Frontal cortex (tissue), 3 donors: ENCODE measurements at regions not wholly inside any gene's neighbourhood (a gene's known extent, or its start where the extent isn't known, plus 50 kb on each side); places are given as distances from the start of the nearest gene placed in this dataset.

Experiments used
- DNase-seq, 2 donors: peaks; one replicate each; pipeline ENCODE4 v3.0.0; 2012; ENCODE audit warnings: low spot score in 2 of 2
- FAIRE-seq: peaks from 2 replicates; lab custom pipeline; 2012; peaks lifted over from hg19 to GRCh38; lab: Jason Lieb, UNC
- donor health status: control.
- donor health status: control.
- donor health status: control.

- FAIRE-seq = no peak
- DNase-seq = no peak
Measured at GRCh38 chr13:33940898-33941297, 122.9 kb downstream of the RFC3 start.

- DNase-seq (no peak), FAIRE-seq (no peak)
Measured at GRCh38 chr13:33945477-33945876, 127.5 kb downstream of the RFC3 start.

DNA sequence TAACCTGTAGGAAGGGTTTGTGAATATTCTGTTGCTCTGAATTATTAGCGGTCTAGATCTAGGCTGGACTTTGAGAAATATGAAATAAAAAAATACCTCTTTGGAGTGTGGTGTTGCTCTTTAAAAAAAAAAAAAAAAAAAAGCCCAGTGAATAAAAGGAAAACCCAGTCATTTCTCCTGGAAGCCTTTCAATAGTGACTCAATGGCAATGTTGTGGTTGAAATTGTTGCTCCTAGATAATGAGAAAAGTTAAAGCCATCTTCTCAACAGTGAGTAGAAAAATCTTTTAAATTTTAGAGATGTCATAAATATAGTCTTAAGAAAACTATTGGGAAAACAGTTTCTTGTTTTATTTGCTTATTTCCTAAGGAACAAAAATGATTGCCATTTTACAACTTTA is 135.3 kb downstream of the RFC3 start:
- FAIRE-seq (no peak), DNase-seq (no peak)

- FAIRE-seq (no peak), DNase-seq (no peak)
Measured at GRCh38 chr13:33953781-33954180, 135.8 kb downstream of the RFC3 start.

DNA sequence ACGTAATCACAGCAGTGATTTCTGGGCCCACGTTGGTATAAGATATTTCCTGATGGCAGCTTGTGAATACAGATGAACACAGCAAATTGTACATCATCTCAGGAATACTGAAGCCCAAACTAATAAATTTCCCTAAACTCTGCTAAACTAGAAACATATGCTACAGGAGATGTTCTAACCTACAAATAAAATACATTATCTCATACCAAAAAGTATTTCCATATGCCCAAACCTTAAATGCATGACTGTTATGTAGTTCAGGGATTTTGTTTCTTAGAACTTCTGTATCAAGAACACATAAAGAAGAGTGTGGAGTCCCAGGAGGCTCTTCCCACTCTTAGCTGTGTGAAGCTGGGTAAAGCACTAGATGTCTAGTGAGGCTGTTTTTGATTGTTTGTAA is 138.4 kb downstream of the RFC3 start:
- DNase-seq = no peak
- FAIRE-seq = no peak

DNA sequence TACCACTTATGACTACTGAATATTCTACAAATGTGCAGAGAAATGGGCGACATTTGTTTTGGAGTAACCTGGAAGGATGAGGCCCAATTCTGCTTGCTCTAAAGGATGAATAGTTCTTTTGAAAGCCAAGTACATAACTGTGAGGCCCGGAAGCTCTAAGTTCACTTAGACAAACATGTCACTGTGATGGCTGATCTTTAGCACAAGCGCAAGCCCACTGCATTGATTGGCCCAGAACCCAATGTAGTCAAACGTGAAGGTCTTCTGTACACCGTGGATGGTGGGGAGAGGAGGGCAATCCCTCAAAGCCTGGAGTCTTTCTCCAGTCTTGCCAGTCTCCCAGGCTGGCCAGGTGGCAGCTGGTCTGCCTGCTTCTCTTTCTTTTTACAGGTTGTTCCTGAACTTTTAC is 139.6 kb downstream of the RFC3 start:
- FAIRE-seq (no peak), DNase-seq (no peak)

GRCh38 chr13:33958964-33959363 is 141.0 kb downstream of the RFC3 start:
- DNase-seq (no peak), FAIRE-seq (no peak)

DNA sequence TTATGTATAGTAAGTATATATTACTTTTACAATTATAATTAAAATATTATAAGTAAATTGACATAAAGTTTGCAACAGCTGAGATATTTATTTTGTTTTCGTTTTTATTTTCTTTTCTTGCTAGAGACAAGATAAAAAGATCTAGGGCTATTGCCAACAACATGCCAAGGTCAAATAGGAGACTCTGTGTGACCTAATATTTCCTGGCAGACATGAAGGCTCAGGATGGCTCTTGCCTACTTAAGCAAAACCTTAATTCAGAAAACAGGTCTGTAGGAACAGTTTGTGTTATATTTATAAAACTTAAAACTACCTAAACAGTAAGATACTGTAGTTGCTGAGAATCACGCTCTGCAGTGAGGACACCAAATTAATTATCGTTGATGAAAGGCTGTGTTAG is 145.2 kb downstream of the RFC3 start:
- DNase-seq (no peak), FAIRE-seq (no peak)

DNA sequence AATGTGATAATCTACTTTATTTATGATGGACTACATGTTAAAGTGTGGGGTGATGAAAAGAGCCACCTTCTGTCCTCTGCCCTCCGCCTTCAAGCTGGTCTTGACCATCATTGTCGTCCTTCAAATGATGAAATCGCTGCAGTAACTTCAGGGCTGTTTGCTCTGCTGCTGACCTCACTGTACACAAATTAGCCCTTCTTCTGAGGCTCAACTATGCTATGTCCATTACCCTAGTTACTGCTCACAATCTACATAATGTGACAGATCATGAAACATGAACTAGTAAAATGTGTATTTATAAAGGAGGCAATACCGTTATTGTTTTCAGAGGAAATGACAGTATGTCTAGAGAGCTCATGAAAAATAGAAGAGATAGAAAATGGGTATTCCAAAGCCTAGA is 145.9 kb downstream of the RFC3 start:
- DNase-seq = no peak
- FAIRE-seq = no peak

DNA sequence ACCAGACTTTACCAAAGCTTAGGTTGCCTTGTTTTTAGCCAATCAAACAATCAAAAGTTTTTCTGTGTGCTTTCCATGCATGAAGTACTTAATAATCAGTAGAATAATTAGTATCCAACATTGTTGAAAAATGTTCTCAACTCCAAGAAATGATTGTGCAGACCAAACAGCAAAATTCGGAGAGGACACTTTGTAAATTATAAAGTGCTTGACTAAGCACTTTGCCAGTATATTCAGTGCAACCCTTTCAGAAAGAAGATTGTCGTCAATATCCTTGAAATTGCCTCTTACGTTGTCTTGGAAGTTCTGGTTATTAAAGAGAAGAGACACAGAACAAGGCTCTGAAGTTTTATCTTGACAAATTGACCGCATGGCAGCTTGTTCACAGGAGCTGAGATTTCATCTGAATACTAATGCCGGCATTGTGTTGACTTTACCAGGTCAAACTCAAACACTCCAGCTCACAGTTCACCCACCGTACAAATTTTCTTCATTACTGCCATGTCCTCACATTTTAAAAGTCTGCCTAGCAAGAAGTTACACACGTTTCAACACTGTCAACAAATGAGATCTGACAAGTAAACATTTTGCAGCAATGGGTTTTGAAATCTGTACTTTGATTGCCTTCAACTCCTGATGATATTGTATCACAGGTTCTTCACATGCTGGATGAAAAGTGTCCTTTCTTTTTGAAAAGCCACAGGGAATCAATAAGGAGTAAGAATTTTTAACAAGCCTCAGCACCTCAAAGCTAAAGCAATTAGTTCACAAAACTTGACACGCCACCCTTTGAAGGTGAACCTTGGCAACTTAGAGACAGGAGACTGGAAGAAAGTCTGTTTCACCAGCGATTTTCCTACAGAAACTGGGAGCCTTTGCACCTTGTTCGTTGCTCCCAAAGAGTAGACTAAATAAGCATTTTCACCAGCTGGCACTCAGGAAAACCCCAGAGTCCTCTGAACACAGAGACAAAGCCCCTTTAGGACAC is 150.9 kb downstream of the RFC3 start:
- no peak for DNase-seq
- no peak for FAIRE-seq

- DNase-seq (no peak), FAIRE-seq (no peak)
Measured at GRCh38 chr13:33970746-33971561, 153.0 kb downstream of the RFC3 start.

- DNase-seq (no peak), FAIRE-seq (no peak)
Measured at GRCh38 chr13:33971562-33971819, 153.5 kb downstream of the RFC3 start.

DNA sequence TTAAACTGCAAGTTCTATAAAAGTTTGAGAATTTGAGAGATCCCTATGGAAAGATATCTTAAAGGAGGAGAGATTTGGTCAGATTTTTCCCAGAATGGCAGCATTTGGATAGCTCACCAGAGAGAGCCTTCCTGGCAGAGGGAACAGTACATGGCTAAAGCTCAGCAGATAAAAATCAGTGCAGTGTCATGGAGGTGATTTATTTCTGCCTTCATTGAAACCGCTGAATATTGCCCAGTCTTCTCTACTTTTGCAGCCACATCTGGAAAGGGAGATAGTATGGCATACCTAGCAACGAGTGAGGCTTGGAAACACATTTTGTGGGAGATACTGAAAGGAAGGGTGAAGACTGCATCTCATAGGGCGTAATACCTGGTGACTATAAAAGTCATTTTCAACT is 155.2 kb downstream of the RFC3 start:
- FAIRE-seq = no peak

DNA sequence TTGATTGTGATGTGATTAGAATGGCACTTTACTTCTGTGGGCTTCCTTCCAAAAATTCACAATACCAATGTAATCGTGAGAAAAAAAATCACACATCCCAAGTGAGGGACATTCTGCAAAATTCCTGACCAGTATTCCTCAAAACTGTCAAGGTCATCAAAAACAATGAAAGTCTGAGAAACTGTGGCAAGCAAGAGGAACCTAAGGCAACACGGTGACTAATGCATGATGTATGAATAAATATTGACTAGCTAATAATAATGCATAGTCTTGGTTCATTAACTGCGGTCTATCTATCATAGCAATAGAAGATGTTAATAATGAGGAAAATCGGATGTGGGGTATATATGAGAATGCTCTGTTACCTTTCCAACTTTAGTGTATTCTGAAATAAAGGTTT is 159.0 kb downstream of the RFC3 start:
- DNase-seq (no peak), FAIRE-seq (no peak)

More for the DNA sequence above, 155.2 kb downstream of the RFC3 start:
- no peak for DNase-seq

GRCh38 chr13:33978653-33979052 is 160.7 kb downstream of the RFC3 start:
- DNase-seq (no peak), FAIRE-seq (no peak)

GRCh38 chr13:33992881-33993336 is 175.0 kb downstream of the RFC3 start:
- DNase-seq (no peak), FAIRE-seq (no peak)

GRCh38 chr13:33994198-33994597 is 176.2 kb downstream of the RFC3 start:
- DNase-seq (no peak), FAIRE-seq (no peak)

GRCh38 chr13:33994826-33995502 is 177.0 kb downstream of the RFC3 start:
- FAIRE-seq (no peak), DNase-seq (no peak)

DNA sequence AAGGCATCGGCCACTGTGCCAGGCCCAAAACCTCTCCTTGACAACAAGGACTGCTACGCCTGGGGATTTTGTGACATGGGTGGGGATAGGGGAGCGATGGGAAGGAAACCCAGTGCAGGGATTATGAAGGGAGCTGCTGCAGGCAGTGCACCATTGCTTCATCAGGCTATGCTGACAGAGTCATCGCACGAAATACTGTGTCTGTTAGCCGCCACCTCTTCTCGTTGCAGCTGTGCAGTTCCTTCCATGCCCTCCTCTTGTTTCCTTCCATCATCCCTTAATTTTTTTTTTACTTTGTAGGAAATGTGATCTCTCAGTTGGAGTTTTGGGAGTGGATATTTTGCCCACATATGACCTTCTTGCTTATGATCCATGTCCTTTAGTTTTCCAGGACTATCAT is 178.7 kb downstream of the RFC3 start:
- DNase-seq = no peak
- FAIRE-seq = no peak

DNA sequence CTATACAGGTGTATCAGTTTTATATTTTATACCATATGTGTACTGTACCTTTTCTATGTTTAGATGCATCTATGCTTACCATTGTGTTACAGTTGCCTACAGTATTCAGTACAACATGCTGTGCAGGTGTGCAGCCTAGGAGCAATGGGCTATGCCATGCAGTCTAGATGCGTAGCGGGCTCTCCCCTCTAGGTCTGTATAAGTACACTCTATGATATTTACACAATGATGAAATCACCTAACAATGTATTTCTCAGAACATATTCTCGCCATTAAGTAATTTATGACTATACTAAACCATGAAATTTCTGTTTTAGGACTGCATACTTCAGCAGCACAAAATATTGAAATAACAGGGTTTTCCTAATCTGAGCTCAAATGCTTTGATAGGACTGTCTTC is 179.6 kb downstream of the RFC3 start:
- no peak for DNase-seq
- no peak for FAIRE-seq
